ENCODE measurements at regions not wholly inside any gene's neighbourhood (a gene's known extent, or its start where the extent isn't known, plus 50 kb on each side); places are given as distances from the start of the nearest gene placed in this dataset.

DNA sequence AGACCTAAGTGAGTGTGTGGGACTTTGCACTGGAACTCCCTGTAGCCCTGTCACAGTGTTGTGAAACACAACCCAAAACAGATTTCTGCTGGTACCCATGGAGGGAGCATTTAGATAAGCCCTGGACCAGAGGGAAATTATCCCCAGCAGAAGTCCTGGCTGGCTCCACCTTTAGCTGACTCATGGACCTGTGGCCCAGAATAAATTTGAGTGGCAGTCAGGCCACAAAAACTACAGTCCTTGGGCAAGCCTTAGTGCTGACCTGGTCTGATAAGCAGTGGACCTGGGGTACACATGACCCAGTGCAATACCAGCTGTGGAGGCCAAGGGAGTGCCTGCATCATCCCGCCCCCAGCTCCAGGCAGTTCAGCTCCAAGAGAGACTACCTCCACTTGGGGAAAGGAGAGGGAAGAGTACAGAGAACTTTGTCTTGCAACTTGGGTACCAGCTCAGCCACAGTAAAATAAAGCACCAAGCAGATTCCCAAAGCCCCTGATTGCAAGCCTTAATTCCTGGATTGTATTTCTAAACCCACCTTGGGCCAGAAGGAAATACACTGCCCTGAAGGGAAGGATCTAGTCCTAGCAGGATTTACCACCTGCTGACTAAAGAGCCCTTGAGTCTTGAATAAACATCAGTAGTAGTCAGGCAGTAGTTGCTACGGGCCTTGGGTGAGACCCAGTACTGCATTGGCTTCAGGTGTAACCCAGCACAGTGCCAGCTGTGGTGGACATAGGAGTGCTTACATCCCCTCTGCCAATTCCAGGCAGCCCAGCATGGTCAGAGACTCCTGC lies 140.4 kb upstream of the COL21A1 start (continued):
- TF ChIP-seq, protein P1, sequence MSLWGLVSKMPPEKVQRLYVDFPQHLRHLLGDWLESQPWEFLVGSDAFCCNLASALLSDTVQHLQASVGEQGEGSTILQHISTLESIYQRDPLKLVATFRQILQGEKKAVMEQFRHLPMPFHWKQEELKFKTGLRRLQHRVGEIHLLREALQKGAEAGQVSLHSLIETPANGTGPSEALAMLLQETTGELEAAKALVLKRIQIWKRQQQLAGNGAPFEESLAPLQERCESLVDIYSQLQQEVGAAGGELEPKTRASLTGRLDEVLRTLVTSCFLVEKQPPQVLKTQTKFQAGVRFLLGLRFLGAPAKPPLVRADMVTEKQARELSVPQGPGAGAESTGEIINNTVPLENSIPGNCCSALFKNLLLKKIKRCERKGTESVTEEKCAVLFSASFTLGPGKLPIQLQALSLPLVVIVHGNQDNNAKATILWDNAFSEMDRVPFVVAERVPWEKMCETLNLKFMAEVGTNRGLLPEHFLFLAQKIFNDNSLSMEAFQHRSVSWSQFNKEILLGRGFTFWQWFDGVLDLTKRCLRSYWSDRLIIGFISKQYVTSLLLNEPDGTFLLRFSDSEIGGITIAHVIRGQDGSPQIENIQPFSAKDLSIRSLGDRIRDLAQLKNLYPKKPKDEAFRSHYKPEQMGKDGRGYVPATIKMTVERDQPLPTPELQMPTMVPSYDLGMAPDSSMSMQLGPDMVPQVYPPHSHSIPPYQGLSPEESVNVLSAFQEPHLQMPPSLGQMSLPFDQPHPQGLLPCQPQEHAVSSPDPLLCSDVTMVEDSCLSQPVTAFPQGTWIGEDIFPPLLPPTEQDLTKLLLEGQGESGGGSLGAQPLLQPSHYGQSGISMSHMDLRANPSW (CRISPR knock-in tag; IDR thresholded peaks at IDR 0.05; ENCODE audit: borderline replicate concordance) = 0 out of 2 replicates have a peak, but pooled peaks have one; percentile 38
- no peak for TF ChIP-seq ZNF180 (CRISPR knock-in tag; IDR thresholded peaks at IDR 0.05; ENCODE audit: borderline replicate concordance, low read depth)
- TF ChIP-seq ARNT2 (CRISPR knock-in tag; IDR thresholded peaks at IDR 0.05; ENCODE audit: low read depth) = 0 out of 2 replicates have a peak, but pooled peaks have one; percentile 34
- 0 out of 2 replicates have a peak, but pooled peaks have one; percentile 7 for TF ChIP-seq SPEN (CRISPR knock-in tag; IDR thresholded peaks at IDR 0.05; ENCODE audit: low read depth)
- peak; percentile 84; the same call in 1 of the 2 replicates for TF ChIP-seq MTA1 (CRISPR knock-in tag; IDR thresholded peaks at IDR 0.05; ENCODE audit: borderline replicate concordance)

DNA sequence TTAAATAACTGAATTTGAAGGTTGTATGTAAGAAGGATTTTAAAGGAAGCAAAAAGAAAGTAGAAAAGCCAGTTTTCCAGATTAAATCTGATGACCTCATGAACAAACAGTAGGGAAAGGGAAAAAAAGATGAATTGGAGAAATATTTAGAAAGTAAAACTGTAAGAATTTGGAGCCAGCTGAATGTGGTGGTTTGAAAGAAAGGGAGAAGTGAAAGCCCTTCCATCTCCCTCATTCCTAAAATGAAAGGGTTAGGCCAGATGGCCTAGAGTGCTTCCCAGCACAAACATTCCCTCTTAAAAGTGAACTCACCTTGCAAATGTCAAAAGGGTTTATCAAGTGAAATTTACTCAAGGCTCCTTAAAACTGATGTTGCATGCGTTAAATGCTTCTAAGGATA lies 139.3 kb upstream of the COL21A1 start:
- WGBS (ENCODE audit: low lambda C conversion rate) = 98% methylated on average over 1 of the region's 1 CpG
- no TSS peak for BruUV-seq (replicated peaks)
- FAIRE-seq = no peak
- H3K27ac ChIP-seq (ENCODE audit: extremely low read length, insufficient read depth, low read length) = no peak overlapping the region
- no peaks in the 10 kb centered on the region; the same call in 1 of the 2 replicates for H3K9me3 ChIP-seq (ENCODE audit: low read length)
- no peaks in the 10 kb centered on the region for H3K79me2 ChIP-seq (ENCODE audit: insufficient read depth, low read length)
- intact Hi-C loops (cut with micrococcal nuclease; ENCODE audit: unreplicated experiment) = loop anchor here (1.0 to 2.0 kb wide), 2 partner anchors 13 to 14 kb away; no protein-coding TSS in a partner anchor
- peaks cover 68% of the 10 kb centered on the region for H3K4me1 ChIP-seq (ENCODE audit: insufficient read depth, low read length)
- no peaks in the 10 kb centered on the region for H3K27me3 ChIP-seq (ENCODE audit: control insufficient read depth in 1 of 2, insufficient read depth in 2 of 2, low read length in 2 of 2)
- DNase-seq (ENCODE audit: low spot score) = no peak
- in situ Hi-C loops (cut with HindIII; ENCODE audit: extremely low pct_ligation_motif_present, low pct_unique_long_range_greater_than_20kb) = no loop called here
- H2AFZ ChIP-seq (ENCODE audit: low read length) = no peak overlapping the region
- ATAC-seq = no peak
- ChIA-PET POLR2A (interaction anchor here (1.4 kb wide), 1 partner anchor 15 kb away, joined by 3 read pairs; no protein-coding TSS in a partner anchor), CTCF (ENCODE audit: low intra/inter-chr PET ratio, low total read pairs) (no interaction called here)
- H3K36me3 ChIP-seq (replicated peaks in 1 of 2; ENCODE audit: control insufficient read depth in 1 of 2, insufficient read depth in 2 of 2, low read length in 2 of 2) = no peaks in the 10 kb centered on the region
- H4K20me1 ChIP-seq (ENCODE audit: insufficient read depth, low read length) = no peaks in the 10 kb centered on the region
- TF ChIP-seq ATF7 (IDR thresholded peaks at IDR 0.05) (0 out of 2 replicates have a peak, but pooled peaks have one; percentile 5), ATF7 (CRISPR knock-in tag; IDR thresholded peaks at IDR 0.05) (no peak)
- TF ChIP-seq, protein P2, sequence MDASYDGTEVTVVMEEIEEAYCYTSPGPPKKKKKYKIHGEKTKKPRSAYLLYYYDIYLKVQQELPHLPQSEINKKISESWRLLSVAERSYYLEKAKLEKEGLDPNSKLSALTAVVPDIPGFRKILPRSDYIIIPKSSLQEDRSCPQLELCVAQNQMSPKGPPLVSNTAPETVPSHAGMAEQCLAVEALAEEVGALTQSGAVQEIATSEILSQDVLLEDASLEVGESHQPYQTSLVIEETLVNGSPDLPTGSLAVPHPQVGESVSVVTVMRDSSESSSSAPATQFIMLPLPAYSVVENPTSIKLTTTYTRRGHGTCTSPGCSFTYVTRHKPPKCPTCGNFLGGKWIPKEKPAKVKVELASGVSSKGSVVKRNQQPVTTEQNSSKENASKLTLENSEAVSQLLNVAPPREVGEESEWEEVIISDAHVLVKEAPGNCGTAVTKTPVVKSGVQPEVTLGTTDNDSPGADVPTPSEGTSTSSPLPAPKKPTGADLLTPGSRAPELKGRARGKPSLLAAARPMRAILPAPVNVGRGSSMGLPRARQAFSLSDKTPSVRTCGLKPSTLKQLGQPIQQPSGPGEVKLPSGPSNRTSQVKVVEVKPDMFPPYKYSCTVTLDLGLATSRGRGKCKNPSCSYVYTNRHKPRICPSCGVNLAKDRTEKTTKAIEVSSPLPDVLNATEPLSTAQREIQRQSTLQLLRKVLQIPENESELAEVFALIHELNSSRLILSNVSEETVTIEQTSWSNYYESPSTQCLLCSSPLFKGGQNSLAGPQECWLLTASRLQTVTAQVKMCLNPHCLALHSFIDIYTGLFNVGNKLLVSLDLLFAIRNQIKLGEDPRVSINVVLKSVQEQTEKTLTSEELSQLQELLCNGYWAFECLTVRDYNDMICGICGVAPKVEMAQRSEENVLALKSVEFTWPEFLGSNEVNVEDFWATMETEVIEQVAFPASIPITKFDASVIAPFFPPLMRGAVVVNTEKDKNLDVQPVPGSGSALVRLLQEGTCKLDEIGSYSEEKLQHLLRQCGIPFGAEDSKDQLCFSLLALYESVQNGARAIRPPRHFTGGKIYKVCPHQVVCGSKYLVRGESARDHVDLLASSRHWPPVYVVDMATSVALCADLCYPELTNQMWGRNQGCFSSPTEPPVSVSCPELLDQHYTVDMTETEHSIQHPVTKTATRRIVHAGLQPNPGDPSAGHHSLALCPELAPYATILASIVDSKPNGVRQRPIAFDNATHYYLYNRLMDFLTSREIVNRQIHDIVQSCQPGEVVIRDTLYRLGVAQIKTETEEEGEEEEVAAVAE (CRISPR knock-in tag; IDR thresholded peaks at IDR 0.05; ENCODE audit: borderline replicate concordance) = no peak
- TF ChIP-seq, protein P3, sequence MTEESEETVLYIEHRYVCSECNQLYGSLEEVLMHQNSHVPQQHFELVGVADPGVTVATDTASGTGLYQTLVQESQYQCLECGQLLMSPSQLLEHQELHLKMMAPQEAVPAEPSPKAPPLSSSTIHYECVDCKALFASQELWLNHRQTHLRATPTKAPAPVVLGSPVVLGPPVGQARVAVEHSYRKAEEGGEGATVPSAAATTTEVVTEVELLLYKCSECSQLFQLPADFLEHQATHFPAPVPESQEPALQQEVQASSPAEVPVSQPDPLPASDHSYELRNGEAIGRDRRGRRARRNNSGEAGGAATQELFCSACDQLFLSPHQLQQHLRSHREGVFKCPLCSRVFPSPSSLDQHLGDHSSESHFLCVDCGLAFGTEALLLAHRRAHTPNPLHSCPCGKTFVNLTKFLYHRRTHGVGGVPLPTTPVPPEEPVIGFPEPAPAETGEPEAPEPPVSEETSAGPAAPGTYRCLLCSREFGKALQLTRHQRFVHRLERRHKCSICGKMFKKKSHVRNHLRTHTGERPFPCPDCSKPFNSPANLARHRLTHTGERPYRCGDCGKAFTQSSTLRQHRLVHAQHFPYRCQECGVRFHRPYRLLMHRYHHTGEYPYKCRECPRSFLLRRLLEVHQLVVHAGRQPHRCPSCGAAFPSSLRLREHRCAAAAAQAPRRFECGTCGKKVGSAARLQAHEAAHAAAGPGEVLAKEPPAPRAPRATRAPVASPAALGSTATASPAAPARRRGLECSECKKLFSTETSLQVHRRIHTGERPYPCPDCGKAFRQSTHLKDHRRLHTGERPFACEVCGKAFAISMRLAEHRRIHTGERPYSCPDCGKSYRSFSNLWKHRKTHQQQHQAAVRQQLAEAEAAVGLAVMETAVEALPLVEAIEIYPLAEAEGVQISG (CRISPR knock-in tag; IDR thresholded peaks at IDR 0.05) = no peak
- TF ChIP-seq, protein P4, sequence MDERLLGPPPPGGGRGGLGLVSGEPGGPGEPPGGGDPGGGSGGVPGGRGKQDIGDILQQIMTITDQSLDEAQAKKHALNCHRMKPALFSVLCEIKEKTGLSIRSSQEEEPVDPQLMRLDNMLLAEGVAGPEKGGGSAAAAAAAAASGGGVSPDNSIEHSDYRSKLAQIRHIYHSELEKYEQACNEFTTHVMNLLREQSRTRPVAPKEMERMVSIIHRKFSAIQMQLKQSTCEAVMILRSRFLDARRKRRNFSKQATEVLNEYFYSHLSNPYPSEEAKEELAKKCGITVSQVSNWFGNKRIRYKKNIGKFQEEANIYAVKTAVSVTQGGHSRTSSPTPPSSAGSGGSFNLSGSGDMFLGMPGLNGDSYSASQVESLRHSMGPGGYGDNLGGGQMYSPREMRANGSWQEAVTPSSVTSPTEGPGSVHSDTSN (CRISPR knock-in tag; IDR thresholded peaks at IDR 0.05) = no peak
- no peak overlapping the region for H3K9ac ChIP-seq (ENCODE audit: insufficient read depth, low read depth, low read length)
- H3K4me3 ChIP-seq (replicated peaks in 1 of 3; ENCODE audit: insufficient read depth in 1 of 3, low read depth in 2 of 3, low read length in 3 of 3) = no peak overlapping the region
- H3K4me2 ChIP-seq (ENCODE audit: low read depth, low read length) = no peak overlapping the region

All from HepG2 (cell line).